CD4-positive, alpha-beta T cell treated with Interleukin-15 for 1 hour (primary cell): ENCODE measurements at regions not wholly inside any gene's neighbourhood (a gene's known extent, or its start where the extent isn't known, plus 50 kb on each side); places are given as distances from the start of the nearest gene placed in this dataset.
A peak's percentile ranks its signal among the peaks of the same experiment; 100 is the strongest.

Experiments used
- DNase-seq: peaks from one replicate; pipeline ENCODE4 v3.0.0-alpha.2; 2020

DNA sequence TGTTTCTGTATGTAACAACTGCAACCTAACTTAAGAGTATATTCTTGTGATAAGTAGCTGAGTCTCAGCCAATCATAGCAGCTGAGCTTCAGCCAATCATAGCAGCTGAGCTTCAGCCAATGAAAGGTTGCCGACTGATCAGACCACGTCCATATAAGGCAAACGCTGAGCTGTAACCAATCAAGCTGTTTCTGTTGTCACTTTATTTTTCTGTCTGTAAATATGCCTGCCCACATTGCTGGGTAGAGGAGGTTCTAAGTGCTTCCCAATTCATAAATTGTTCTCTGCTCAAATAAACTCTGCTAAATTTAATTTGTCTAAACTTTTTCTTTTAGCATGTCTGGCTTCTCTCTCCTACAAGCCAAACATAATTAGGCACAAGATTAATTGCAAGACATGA, 231.5 kb upstream of the TCF4 start:
- DNase-seq, result no peak

DNA sequence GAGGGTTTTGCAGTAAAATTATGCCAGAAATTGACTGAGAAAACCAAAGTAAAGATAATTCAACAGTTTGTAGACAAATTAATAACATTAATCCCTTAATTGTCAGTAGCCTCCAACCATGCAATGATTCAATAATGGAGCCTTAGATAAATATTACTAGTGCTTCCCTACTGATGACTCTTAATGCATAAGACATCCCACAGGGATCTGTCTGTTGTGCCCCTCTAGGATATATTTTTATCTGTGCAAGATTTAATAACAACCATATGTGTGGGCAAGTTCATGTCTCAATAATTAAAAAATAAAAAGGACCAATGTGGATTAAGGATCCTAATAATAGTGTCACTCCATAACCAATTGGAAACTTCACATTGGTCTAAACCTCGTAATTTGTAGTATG, 230.3 kb upstream of the TCF4 start:
- DNase-seq, result no peak

DNA sequence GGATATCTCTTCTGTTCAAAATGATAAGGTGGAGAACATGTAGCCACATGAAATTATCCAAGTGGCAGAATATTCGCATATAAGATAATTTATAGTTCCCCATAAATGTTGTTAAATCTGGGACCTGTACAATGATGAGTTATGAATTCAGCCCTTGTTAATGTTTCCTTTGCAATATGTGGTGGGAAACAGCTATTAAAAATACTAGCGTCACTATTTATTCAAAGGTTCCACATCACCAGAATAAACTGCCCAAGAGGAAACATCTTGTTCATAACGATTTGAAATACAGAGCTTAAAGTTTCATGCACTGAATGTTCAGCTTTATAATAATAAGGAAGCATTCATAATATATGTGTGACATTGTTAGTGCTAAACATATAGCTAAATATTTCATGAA, 223.9 kb upstream of the TCF4 start:
- DNase-seq, result no peak

DNA sequence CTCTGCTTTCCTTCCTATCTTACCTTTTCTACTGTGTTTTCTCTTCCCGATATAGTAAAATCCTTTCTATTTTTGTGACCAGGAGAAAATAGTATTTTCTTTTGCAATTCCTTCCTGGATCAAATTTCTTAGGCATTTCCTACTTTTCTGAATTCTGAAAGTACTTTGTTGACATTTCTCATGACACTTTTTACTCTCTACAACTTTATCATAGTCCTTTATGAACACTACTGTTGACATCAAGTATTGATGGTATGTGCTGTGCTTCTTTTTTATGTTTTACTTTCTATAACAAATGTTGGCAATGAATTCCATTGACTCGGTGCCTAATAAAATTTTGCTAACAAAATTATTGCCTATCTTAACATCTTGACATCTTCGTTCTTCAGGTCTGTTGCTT, 217.7 kb upstream of the TCF4 start:
- no peak for DNase-seq

DNA sequence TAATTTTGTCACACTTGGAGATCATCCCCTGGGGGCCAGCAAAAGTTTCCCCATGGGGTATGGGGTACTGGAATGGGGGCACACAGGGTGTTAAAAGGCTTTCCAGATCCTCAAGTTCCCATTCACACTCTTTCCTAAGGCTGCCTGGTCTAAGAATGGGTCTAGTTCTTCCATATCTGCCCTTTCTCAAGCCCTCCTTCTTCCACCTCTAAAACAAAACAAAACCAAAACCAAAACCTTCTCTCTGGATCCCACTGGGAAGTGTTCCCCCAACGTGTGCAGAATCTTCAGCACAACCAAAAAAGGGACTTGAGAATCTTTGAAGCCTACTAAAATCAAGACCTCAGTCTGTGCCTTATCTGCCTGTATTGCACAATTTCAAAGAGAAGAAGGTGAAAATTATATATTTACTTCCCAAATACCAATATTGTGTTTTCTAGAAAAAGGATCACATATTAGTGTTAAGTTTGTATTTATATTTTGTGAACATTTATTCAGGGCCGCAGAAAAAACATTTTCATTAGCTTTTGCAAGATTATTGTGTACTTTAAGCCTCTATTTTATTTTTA, 207.2 kb upstream of the TCF4 start:
- no peak for DNase-seq

DNA sequence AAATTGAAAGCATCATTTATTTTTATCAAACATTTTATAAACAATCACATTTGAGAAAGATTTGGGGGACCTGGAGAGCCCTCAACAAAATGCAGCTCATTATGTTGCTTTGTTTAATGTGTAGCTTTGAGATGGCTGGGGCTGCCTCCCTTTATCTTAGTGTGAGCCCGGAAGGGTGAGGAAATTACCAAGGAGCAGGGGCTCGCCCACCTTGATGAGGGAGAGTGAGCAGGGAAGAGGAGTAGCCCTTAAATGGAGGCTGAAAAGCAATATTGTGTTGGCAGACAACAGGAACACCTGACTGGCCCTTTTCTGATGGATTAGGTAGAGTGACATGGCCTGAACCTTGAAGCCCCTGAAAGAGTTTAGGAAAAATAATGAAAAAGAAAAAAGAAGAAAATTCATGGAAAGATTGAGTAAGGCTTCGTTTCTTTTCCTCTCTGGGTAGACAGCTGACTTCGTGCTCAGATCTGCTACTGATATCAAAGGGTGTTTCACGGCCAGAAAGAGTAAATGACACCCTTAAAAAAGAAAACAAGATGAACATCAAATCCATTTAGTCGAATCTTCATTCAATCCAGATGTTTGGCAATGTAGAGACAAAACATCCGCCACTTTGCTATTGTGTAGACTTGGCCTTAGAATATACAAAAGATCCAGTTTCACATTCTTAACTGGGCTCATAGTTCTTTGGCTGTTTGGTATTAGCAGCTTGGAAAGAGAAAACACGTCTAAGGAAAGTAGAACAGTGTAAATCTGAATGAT, 206.5 kb upstream of the TCF4 start:
- no peak for DNase-seq

DNA sequence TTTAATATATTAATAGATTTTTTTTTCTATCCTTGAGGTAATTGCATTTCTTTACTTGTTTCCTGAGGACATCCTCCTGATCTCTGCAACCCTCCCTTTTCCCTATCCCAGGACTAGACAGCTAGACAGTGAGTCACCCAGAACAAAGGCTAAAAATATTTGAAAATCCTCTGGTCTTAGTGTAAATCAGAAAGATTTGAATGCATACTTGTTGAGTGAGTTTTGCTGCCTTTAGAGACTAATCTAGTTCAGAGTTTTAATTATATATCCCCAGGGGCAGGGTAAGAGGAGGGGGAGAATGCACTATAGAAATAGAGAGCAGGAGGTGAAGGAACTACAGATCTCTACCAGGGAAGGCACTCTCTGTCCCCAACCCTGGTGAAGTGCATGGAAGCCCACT, 202.3 kb upstream of the TCF4 start:
- DNase-seq, result no peak

DNA sequence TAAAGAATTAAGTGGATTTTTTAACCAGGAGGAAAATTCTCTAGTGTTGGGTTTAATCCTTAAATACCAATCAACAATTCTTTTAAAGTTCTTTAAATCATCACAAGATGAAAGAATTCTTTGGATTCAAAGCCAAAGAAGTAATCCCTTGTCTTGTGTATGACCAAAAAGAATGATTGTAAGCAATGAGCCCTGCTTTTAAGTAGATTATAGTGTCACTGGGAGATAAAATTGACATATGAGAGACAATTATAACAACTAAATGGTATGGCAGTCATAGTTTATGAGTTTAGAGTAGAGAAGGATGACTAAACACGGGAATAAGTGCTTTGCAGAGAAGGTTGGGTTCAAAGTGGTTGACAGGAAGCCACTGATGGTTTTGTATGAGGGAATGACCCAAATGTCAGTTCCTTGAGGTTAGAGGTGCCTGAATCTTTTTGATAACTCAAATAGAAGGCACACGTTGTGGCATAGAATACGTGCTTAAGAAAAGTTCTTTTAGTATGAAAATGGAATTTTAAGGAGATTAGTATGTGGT, 199.6 kb upstream of the TCF4 start:
- no peak for DNase-seq

DNA sequence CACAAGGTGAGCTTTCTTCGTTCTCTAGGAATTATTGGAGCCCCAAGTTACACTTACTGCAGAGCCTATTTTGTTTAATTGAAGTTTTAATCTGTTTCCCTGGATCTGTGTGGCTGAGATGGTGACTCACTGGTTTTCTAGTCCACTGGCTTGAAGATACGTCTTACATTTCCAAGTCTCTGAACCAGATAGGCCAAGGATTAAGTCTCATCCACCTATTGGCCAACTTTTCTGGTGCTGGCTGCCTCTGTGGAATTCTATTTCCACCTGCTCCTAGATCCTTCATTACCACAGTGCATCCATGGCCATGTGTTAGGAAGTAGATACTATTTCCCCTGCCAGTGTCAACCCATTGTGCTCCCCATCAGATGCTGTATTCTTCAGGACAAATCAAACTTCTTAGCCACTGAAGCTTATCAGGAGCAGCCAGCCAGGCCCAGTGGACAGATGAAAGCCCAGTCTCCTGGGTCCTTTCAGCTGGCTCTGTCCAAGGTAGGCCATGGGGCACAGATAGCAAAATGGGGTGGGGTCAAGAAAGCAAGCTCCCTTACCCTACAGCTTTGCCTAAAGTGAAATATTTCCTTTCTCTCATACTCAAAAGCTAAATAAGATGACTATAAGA, 198.8 kb upstream of the TCF4 start:
- DNase-seq, result no peak

DNA sequence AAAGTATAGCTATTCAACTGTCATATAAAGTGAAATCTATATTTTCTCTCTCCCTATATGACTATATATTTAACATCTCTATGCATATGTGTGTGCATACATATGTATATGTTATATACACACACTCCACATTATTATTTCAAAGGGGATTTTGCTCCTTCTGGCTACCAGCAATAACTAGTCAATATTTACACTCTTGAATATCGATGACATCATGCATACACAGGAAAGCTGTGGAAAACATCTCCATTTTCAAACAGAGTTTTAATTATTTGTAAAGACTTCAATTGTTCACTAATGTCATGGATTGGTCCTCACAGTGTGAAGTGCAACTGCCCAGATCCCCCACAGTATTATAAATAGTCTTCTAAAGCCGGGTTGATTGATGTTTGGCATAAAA, 195.9 kb upstream of the TCF4 start:
- no peak for DNase-seq

DNA sequence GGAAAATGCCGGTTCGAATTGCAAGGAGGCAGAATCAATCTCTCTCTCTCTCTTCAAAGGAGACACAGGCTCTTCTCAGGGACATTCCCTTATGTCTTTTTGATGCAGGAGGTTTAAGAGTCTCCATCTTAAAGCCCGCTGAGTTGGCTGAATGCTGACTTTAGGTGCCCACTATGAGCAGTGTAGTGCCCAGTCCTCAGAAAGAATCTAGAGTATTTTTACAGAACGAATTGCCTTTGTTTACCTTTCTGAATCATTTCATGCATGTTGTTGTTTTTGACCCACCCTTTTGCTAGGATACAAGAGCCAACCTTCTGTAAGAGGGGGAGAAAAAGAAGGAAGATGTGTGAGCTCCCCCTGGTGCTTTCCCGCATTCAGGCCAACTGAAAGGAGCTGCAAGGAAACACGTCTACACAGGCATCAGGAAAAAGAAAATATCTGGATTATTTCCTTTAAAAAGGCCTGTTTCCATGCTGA, 193.5 kb upstream of the TCF4 start:
- DNase-seq, result no peak

DNA sequence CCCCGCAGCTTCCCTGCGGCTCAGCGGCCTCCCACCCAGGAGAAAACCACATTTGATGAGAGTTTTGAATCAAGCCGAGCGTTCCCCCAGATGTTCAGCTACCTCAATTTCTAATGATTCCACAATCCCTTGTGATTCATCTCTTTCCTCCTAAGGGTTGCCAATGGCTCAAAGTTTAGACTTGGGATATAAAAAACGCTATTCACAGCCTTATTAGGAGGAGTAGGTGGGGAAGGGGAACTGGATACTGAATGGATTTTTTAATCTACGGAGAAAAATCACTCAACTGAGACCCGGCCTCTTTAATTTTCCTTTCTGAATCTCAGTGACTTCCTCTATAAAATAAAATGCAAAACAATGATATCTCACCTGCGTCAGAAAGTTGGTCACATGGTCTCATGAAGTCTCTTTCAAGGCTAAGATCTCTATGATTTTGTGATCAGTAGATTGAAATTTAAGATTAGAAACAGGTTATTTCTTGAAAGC, 192.6 kb upstream of the TCF4 start:
- no peak for DNase-seq

DNA sequence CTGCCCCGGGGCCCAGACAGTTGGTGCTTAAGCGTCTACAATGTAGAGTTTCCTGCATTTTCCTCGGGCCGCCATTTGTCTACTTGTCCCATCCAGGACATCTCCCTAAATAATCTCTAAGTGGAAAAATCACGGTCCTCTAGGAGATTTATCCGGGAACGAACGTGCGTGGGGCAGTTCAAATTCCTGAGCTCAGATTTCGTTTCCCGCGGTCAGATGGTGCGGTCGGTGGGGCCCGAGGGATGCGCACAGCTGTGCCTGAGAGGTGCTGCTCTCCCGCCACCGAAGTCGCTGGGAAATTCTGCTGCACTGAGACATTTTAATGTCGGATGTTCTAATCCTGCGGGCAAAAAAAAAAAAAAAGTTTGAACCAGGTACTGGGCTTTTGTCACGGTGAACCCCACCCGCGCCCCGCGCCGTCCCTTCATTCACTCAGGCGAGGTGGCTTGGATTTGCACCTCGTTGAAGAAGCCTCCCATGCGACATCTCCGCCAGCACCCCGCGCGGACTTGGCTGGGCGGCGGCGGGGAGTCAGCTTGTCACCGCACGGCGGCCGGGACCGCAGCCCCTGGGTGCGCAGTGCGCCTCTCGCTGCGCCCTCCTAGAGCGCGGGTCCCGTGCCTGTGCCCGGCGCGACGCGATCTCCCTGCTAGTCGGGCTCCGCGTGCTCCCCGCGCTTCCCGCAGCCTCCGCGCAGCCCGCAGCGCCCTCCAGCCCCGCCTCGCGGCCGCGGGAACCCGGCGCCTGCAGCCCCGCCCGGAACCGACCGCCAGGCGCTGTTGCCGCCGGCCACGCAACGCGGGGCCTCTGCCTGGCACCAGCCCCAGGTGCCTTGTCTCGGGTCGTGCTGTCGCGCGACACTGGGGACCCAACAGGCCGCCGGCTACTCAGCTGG, 191.9 kb upstream of the TCF4 start:
- peak; percentile 21 for DNase-seq

DNA sequence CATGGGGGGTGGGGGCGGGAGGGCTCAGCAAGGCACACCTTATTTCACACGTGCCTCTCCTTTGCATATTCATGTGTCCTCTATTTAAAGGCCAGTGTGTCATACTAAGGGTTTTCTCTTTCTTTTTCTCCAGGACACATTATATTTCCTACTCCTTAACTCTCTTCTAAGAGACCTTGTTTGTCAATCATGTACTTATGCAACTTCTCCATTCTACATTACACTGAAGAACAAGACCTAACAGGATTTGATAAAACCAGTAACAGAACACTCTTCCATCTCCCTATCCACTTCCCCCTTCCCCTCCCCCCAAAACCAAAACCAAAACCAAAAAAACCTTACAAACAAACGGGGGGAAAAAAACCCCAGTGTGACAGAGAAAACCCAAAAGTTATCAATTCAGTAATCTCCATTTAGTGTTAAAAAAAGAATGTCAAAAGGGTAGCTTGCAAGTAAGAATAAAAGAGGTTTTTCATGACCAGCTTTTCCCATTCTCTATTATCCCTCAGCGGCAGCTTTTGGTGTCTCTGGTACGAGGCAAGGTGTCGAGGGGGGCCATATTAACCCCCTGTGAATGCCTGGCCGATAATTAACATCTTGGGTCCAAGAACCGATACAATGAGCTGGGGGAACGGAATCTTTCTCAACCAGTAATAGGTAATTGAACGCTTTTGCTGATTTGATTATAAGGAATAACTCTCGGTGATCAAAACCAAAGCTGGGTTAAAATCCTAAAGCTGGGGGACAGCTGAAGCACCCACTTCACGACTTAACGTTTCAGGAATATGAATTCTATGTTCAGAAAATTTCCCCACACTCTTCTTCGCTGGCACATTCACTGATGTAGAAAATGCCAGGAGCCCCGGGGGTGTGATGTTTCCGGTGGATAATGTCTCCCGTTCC, 191.0 kb upstream of the TCF4 start:
- DNase-seq, result no peak

DNA sequence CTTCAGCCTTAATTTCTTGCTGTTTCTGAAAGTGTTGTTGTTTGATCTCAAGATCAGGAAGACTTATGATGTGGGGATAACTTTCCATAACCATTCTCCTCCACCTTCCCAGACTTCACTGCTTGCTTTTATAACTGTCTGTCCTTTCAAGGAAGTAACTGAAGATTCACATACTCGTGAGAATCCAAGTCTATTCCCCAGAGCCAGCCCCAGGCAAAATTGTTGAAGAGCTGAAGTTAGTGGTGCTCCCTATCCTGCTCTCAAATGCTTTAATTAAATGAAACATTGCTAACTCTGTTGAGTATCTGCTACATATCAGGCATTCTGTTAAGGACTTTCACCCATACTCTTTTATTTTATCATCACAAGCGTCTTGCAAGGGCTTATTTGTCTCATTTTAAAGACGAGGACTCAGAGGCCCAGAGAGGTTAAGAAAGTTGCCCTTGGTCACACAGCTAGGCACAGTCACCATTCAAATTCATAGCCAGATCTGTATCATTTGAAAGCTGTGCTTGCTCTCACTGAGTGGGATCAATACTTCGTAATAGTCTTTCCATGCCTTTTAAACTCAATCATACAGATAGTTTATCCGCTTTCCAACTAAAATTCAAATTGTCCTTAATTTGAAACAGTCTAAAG, 189.8 kb upstream of the TCF4 start:
- DNase-seq, result no peak

DNA sequence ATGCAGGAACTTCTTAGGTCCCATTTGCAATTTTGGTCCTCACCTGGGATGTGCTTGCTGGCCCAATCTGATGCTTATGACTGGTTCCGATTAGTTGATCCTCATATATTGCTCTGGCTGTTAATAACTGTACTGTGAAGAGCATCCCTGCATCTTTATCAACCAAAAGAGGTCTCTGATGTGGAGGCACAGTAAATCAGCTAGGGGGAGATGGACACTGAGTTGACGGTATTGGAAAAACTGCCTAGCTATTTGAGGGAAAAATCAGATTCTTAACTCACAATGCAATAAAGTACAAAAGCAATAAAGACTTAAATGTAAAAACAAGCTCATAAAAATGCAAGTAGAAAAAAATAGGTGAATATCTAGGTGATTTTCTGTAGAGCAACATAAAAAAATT, 188.0 kb upstream of the TCF4 start:
- DNase-seq, result no peak

DNA sequence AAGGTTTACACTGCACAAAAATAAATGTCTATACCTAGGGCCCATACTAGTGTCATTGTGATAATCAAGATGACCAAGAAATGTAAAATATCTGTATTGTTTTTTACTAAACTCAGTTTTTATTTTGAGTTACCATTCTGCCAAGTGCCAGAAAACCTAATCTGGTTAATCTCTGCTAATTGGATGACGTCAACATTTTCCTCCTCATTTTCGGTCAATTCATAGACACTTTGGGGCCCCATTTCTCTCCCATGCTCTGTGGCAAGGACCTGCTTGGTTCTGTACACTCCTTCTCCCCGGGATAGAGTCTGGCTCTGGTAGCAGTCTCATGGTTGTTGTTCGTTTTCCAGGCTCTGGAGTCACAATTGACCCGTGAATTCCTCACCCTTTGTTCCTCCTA, 186.5 kb upstream of the TCF4 start:
- no peak for DNase-seq

DNA sequence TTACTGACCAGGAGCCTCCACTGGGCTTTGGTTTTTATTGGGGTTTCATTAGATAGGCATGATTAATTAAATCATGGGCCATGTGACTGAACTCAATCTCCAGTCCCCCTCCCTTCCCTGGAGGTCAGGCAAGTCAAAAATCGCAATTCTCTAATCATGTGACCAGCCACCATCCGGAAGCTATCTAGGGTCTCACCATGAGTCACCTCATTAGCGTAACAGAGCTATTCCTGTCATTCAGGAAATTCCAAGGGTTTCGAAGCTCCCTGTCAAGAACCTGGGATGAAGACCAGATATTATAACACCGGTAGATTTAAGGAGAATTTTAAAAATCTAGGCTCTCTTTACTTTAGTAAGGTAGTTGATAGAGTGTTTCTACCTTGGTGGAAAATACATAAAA, 180.3 kb upstream of the TCF4 start:
- DNase-seq, result no peak

DNA sequence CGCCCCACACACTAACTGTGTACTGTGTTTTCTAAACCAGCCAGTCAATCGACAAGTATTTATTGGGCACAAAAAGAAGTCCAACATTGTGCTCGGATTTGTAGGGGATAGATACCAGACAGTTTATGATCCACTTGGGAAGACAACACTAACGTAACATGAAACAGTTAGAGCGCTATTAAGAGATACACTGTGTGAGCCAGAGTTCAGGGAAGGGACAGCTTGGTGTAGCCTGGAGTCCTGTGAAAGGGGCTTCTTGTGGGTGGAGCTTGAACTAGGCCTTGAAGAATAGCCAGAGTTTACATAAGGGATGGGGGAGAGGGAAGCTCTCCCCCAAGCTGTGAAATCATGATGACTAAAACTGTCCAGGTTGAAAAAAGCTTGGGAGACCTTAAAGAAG, 176.4 kb upstream of the TCF4 start:
- no peak for DNase-seq

DNA sequence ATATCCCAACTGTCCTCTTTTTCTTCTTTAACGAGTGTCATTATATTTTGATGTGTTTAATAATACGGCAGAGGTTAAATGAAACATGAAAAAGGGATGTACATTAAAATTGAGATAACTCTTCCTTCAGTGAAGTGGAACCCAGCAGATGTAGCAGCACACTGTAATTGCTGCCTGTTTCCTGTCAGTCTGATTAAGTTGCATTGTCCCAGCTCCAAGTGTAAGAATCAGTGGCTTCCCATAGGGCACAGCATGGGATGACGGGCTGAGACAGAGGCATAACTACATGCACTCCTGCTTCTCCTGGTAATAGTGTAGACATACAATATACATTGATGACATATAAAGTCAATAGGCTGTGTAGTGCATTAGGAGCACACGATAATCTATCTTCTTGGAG, 175.8 kb upstream of the TCF4 start:
- DNase-seq, result no peak

DNA sequence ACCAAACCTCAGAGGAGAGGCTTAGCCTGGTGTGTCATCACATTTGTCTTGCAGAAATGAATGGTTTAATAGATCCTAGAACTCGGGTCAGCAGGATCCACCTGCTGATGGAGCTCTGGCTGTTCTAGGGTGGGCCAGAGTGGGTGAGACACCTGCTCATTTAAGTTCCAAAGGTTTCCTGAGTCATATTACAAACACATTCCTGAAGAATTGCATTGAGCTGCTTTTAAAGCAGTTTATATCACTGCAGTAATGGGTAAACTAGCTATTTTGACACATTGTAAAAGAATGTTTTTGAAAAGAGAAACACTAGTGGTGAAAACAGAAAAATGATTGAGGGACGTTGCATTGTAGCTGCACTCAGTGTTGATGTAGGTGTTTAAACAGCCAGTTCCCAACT, 175.3 kb upstream of the TCF4 start:
- no peak for DNase-seq
